ENCODE measurements at regions not wholly inside any gene's neighbourhood (a gene's known extent, or its start where the extent isn't known, plus 50 kb on each side); places are given as distances from the start of the nearest gene placed in this dataset.

DNA sequence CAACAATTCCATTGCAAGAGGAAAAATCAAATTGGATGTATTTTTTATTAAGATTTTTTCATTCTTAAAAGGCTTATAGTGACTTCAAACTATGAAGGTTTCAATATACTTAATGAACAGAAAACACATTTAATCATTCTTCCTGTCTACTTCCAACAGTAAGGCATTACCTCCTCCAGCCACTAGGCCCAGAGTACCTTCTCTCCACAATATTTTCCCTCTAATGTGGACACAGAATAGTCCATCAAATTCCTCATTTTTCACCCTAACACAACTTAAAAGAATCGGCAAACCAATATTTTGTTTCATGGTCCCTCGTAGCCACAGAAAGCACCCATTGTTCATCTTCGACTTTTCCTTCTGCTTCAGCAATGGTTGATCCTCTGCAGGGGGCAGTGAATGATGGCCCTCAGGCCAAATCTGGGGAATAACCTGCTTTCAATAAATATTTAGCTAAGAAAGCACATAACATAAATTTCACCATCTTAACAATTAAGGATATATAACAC, 335.4 kb upstream of the ID4 start:
- TF ChIP-seq, protein P1, sequence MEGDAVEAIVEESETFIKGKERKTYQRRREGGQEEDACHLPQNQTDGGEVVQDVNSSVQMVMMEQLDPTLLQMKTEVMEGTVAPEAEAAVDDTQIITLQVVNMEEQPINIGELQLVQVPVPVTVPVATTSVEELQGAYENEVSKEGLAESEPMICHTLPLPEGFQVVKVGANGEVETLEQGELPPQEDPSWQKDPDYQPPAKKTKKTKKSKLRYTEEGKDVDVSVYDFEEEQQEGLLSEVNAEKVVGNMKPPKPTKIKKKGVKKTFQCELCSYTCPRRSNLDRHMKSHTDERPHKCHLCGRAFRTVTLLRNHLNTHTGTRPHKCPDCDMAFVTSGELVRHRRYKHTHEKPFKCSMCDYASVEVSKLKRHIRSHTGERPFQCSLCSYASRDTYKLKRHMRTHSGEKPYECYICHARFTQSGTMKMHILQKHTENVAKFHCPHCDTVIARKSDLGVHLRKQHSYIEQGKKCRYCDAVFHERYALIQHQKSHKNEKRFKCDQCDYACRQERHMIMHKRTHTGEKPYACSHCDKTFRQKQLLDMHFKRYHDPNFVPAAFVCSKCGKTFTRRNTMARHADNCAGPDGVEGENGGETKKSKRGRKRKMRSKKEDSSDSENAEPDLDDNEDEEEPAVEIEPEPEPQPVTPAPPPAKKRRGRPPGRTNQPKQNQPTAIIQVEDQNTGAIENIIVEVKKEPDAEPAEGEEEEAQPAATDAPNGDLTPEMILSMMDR (IDR thresholded peaks at IDR 0.05; ENCODE audit: unreplicated experiment), result no peak
- Mint-ChIP-seq H3K27me3 (ENCODE audit: insufficient read depth, unreplicated experiment) (no peaks in the 10 kb centered on the region), H3K36me3 (ENCODE audit: insufficient read depth, unreplicated experiment) (no peaks in the 10 kb centered on the region), H3K4me1 (ENCODE audit: insufficient read depth, unreplicated experiment) (no peaks in the 10 kb centered on the region), H3K4me3 (ENCODE audit: unreplicated experiment) (no peak overlapping the region), H3K9me3 (ENCODE audit: unreplicated experiment) (peaks cover 16% of the 10 kb centered on the region), H3K27ac (ENCODE audit: low read depth, unreplicated experiment) (no peak overlapping the region)
- POLR2A ChIA-PET, result no interaction called here
- intact Hi-C loops (cut with micrococcal nuclease), result no loop called here
- no TSS peak for BruUV-seq (replicated peaks)
- no peak for DNase-seq (ENCODE audit: unreplicated experiment)
- CTCF ChIA-PET, result no interaction called here

DNA sequence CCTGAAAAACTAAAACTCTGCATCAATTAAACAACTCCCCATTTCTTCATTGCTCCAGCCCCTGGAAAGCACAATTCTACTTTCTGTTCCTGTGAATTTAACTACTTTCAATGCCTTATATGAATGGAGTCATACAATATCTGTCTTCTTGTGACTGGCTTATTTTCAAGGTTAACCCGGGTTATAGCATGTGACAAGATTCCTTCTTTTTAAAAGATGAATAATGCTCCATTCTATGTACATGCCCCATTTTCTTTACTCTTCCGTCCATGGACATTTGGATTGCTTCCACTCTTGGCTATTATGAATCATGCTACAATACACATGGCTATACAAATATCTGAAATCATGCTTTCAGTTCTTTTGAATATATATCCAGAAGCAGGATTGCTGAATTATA, 334.9 kb upstream of the ID4 start:
- Mint-ChIP-seq H3K36me3 (ENCODE audit: insufficient read depth, unreplicated experiment) (no peaks in the 10 kb centered on the region), H3K4me3 (ENCODE audit: unreplicated experiment) (no peak overlapping the region), H3K9me3 (ENCODE audit: unreplicated experiment) (peaks cover 16% of the 10 kb centered on the region), H3K27me3 (ENCODE audit: insufficient read depth, unreplicated experiment) (no peaks in the 10 kb centered on the region), H3K27ac (ENCODE audit: low read depth, unreplicated experiment) (no peak overlapping the region), H3K4me1 (ENCODE audit: insufficient read depth, unreplicated experiment) (no peaks in the 10 kb centered on the region)
- TF ChIP-seq, protein P1 (IDR thresholded peaks at IDR 0.05; ENCODE audit: unreplicated experiment), result no peak
- ChIA-PET CTCF (no interaction called here), POLR2A (no interaction called here)
- intact Hi-C loops (cut with micrococcal nuclease), result no loop called here
- DNase-seq (ENCODE audit: unreplicated experiment), result no peak
- no TSS peak for BruUV-seq (replicated peaks)

DNA sequence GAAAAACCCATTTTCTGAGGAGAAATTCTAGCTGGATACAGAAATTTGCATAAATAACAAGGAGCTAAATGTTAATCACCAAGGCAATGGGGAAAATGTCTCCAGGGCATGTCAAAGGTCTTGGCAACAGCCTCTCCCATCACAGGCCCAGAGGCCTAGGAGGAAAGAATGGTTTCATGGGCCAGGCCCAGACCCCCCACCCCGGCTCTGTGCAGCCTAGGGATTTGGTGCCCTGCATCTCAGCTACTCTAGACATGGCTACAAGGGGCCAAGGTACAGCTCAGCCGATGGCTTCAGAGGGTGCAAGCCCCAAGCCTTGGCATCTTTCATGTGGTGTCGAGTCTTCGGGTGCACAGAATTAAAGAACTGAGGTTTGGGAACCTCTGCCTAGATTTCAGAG, 321.2 kb upstream of the ID4 start:
- H3K4me3 Mint-ChIP-seq (ENCODE audit: unreplicated experiment), result no peak overlapping the region
- no peaks in the 10 kb centered on the region for H3K27me3 Mint-ChIP-seq (ENCODE audit: insufficient read depth, unreplicated experiment)
- no peaks in the 10 kb centered on the region for H3K36me3 Mint-ChIP-seq (ENCODE audit: insufficient read depth, unreplicated experiment)
- no TSS peak for BruUV-seq (replicated peaks)
- no peak for DNase-seq (ENCODE audit: unreplicated experiment)
- TF ChIP-seq, protein P1 (IDR thresholded peaks at IDR 0.05; ENCODE audit: unreplicated experiment), result no peak
- ChIA-PET CTCF (interaction anchor here (0.6 kb wide), 2 partner anchors 18 to 493 kb away, joined by 3 read pairs; no protein-coding TSS in a partner anchor), POLR2A (no interaction called here)
- intact Hi-C loops (cut with micrococcal nuclease), result no loop called here
- no peak overlapping the region for H3K27ac Mint-ChIP-seq (ENCODE audit: low read depth, unreplicated experiment)
- peaks cover 22% of the 10 kb centered on the region for H3K9me3 Mint-ChIP-seq (ENCODE audit: unreplicated experiment)
- no peaks in the 10 kb centered on the region for H3K4me1 Mint-ChIP-seq (ENCODE audit: insufficient read depth, unreplicated experiment)

DNA sequence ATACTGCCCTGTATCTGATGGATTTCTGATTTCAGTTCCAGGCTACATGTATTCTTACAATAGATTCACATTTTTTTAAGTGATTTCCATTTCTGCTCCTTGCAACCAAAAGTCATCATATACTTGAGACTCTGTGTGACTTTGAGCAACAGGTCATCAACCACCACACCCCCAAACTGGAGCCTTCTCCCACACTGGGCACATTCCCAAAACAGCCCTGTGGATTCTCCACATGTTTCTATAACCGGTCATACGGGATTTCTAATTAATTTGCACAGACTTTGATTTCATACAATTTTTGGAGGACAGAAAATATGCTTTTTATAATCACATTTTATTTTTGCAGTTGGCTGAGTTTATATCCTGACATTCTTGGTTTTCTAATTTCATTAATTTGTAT, 317.2 kb upstream of the ID4 start:
- Mint-ChIP-seq H3K4me3 (ENCODE audit: unreplicated experiment) (no peak overlapping the region), H3K27me3 (ENCODE audit: insufficient read depth, unreplicated experiment) (no peaks in the 10 kb centered on the region), H3K36me3 (ENCODE audit: insufficient read depth, unreplicated experiment) (no peaks in the 10 kb centered on the region), H3K27ac (ENCODE audit: low read depth, unreplicated experiment) (no peak overlapping the region), H3K9me3 (ENCODE audit: unreplicated experiment) (peaks cover 8% of the 10 kb centered on the region), H3K4me1 (ENCODE audit: insufficient read depth, unreplicated experiment) (no peaks in the 10 kb centered on the region)
- intact Hi-C loops (cut with micrococcal nuclease), result no loop called here
- TF ChIP-seq, protein P1 (IDR thresholded peaks at IDR 0.05; ENCODE audit: unreplicated experiment), result no peak
- ChIA-PET POLR2A (interaction anchor here (0.6 kb wide), 1 partner anchor 412 kb away, joined by 4 read pairs; no protein-coding TSS in a partner anchor), CTCF (no interaction called here)
- no peak for DNase-seq (ENCODE audit: unreplicated experiment)
- BruUV-seq (replicated peaks), result no TSS peak

Data from MCF 10A (cell line).